Mammary epithelial cell (primary cell): ENCODE measurements at regions not wholly inside any gene's neighbourhood (a gene's known extent, or its start where the extent isn't known, plus 50 kb on each side); places are given as distances from the start of the nearest gene placed in this dataset.

ENCODE experiments used
- CTCF ChIP-seq, 2 donors: IDR thresholded peaks in 1 of 2; conservative IDR thresholded peaks in 1 of 2; 2 replicates each; pipeline ENCODE4 v1.5.1; 2011 to 2012; ENCODE audit warnings: inconsistent platforms in 2 of 2, low read length in 2 of 2, mild to moderate bottlenecking in 2 of 2, control low read depth in 1 of 2, low read depth in 1 of 2; ENCODE audit not compliant: insufficient read depth in 1 of 2; ENCODE audit errors: extremely low read depth in 1 of 2
- EZH2 ChIP-seq: IDR thresholded peaks from 2 replicates; pipeline ENCODE4 v1.6.1; 2012; ENCODE audit warnings: low read length, inconsistent platforms, borderline replicate concordance

- TF ChIP-seq CTCF (conservative IDR thresholded peaks at IDR 0.05 in 1 of 2, IDR thresholded peaks at IDR 0.05 in 1 of 2; ENCODE audit: extremely low read depth in 1 of 2, insufficient read depth in 1 of 2, low read depth in 1 of 2, low read length in 2 of 2) = no peak
- TF ChIP-seq EZH2 = no peak
Observed at GRCh38 chr22:49056301-49056700, 771.4 kb downstream of the BRD1 start.
